ENCODE measurements at regions not wholly inside any gene's neighbourhood (a gene's known extent, or its start where the extent isn't known, plus 50 kb on each side); places are given as distances from the start of the nearest gene placed in this dataset.
"Not testable (repeated sequence)": the region's sequence is repeated elsewhere in the genome, so short reads cannot be mapped to it uniquely, and the experiment has no call there.

- not testable (repeated sequence) for TF ChIP-seq ATF3 (CRISPR knock-in tag; conservative IDR thresholded peaks at IDR 0.05); SMAD4 (CRISPR knock-in tag; IDR thresholded peaks at IDR 0.05); STAT6 (CRISPR knock-in tag; conservative IDR thresholded peaks at IDR 0.05; ENCODE audit: low read depth); CREB1 (CRISPR knock-in tag; IDR thresholded peaks at IDR 0.05); USF1 (CRISPR knock-in tag; IDR thresholded peaks at IDR 0.05); MAX (CRISPR knock-in tag; IDR thresholded peaks at IDR 0.05); FOXJ3 (CRISPR knock-in tag; IDR thresholded peaks at IDR 0.05; ENCODE audit: borderline replicate concordance)
Observed at GRCh38 chr1:148371551-148371994, 111.5 kb downstream of the PPIAL4G start.
